Lower lobe of right lung (tissue), 2 donors: ENCODE measurements at regions not wholly inside any gene's neighbourhood (a gene's known extent, or its start where the extent isn't known, plus 50 kb on each side); places are given as distances from the start of the nearest gene placed in this dataset.

Experiments
- ATAC-seq, 2 donors: fragments of 200-7000 bp; cut with Tn5 transposase; one replicate each; pipeline ENCODE4 v1.9.1; 2020 to 2022; ENCODE audit warnings: mild to moderate bottlenecking in 2 of 2, moderate library complexity in 2 of 2
- DNase-seq: peaks from one replicate; pipeline ENCODE4 v3.0.0-alpha.2; 2020
- H3K27ac ChIP-seq: fragments of 200-600 bp; one replicate; pipeline ENCODE4 v1.8.0; 2022
- H3K27me3 ChIP-seq: fragments of 200-600 bp; one replicate; pipeline ENCODE4 v1.8.0; 2022; ENCODE audit warnings: low read depth
- H3K36me3 ChIP-seq: fragments of 200-600 bp; one replicate; pipeline ENCODE4 v1.8.0; 2022; ENCODE audit warnings: mild to moderate bottlenecking
- H3K4me1 ChIP-seq: fragments of 200-600 bp; one replicate; pipeline ENCODE4 v1.8.0; 2022
- H3K4me3 ChIP-seq: fragments of 200-600 bp; one replicate; pipeline ENCODE4 v1.8.0; 2022; ENCODE audit warnings: mild to moderate bottlenecking
- H3K9me3 ChIP-seq: fragments of 200-600 bp; one replicate; pipeline ENCODE4 v1.8.0; 2022
- CTCF ChIP-seq: fragments of 200-600 bp; IDR thresholded peaks from one replicate; pipeline ENCODE4 v1.8.0; 2022; ENCODE audit warnings: antibody characterized with exemption, mild to moderate bottlenecking
- intact Hi-C: fragments of 100-400 bp; cut with DNase I; formaldehyde crosslinking; loops from one replicate; pipeline ENCODE4 v1.11.0; 2022
- donor health status: DM: no; HTN: yes; CAD: no; lungs with severe emphysema.

- ATAC-seq (no peak), DNase-seq (no peak)
- no peak overlapping the region for H3K27ac ChIP-seq
- no peak for TF ChIP-seq CTCF
- H3K27me3 ChIP-seq, result no peaks in the 10 kb centered on the region
- H3K4me3 ChIP-seq, result no peak overlapping the region
- no peaks in the 10 kb centered on the region for H3K36me3 ChIP-seq
- H3K4me1 ChIP-seq, result no peaks in the 10 kb centered on the region
- H3K9me3 ChIP-seq, result no peaks in the 10 kb centered on the region
- intact Hi-C loops, result no loop called here
Measured at GRCh38 chr3:182035324-182035723, 323.6 kb downstream of the SOX2 start.

GRCh38 chr3:182036382-182036781 is 324.7 kb downstream of the SOX2 start:
- ATAC-seq (no peak), DNase-seq (no peak)
- no peak for TF ChIP-seq CTCF
- Histone ChIP-seq H3K4me3 (no peak overlapping the region), H3K27ac (no peak overlapping the region), H3K36me3 (no peaks in the 10 kb centered on the region), H3K9me3 (no peaks in the 10 kb centered on the region), H3K4me1 (no peaks in the 10 kb centered on the region), H3K27me3 (no peaks in the 10 kb centered on the region)
- intact Hi-C loops, result no loop called here

GRCh38 chr3:182041668-182042291 is 330.1 kb downstream of the SOX2 start:
- Histone ChIP-seq H3K9me3 (no peaks in the 10 kb centered on the region), H3K27ac (no peak overlapping the region), H3K4me3 (no peak overlapping the region), H3K36me3 (no peaks in the 10 kb centered on the region), H3K4me1 (no peaks in the 10 kb centered on the region), H3K27me3 (no peaks in the 10 kb centered on the region)
- no peak for ATAC-seq
- no peak for TF ChIP-seq CTCF
- DNase-seq, result no peak
- intact Hi-C loops, result no loop called here

- H3K4me3 ChIP-seq, result no peak overlapping the region
- no peak overlapping the region for H3K27ac ChIP-seq
- no peaks in the 10 kb centered on the region for H3K4me1 ChIP-seq
- no peak for TF ChIP-seq CTCF
- H3K27me3 ChIP-seq, result no peaks in the 10 kb centered on the region
- ATAC-seq, result no peak
- intact Hi-C loops, result no loop called here
- H3K36me3 ChIP-seq, result no peaks in the 10 kb centered on the region
- no peaks in the 10 kb centered on the region for H3K9me3 ChIP-seq
- no peak for DNase-seq
Measured at GRCh38 chr3:182045736-182046135, 334.0 kb downstream of the SOX2 start.

- Histone ChIP-seq H3K9me3 (no peaks in the 10 kb centered on the region), H3K27me3 (no peaks in the 10 kb centered on the region), H3K36me3 (no peaks in the 10 kb centered on the region), H3K4me1 (no peaks in the 10 kb centered on the region), H3K4me3 (no peak overlapping the region), H3K27ac (no peak overlapping the region)
- ATAC-seq (no peak), DNase-seq (no peak)
- intact Hi-C loops, result no loop called here
- TF ChIP-seq CTCF, result no peak
Measured at GRCh38 chr3:182046166-182046764, 334.5 kb downstream of the SOX2 start.
